Suprapubic skin (tissue), 3 donors: ENCODE measurements at regions not wholly inside any gene's neighbourhood (a gene's known extent, or its start where the extent isn't known, plus 50 kb on each side); places are given as distances from the start of the nearest gene placed in this dataset.

ENCODE experiments used
- EP300 ChIP-seq: sonication (generic); formaldehyde crosslinking; IDR thresholded peaks from one replicate; pipeline ENCODE4 v1.6.1; 2017; ENCODE audit warnings: antibody characterized with exemption
- POLR2A ChIP-seq, 2 donors: fragments of 450-650 bp; IDR thresholded peaks; one replicate each; pipeline ENCODE4 v1.6.1; 2017; ENCODE audit warnings: antibody characterized with exemption in 2 of 2, mild to moderate bottlenecking in 2 of 2, moderate library complexity in 2 of 2
- TF ChIP-seq, protein P1 (sequence below), 2 donors: fragments of 200-600 bp in 1 of 2; fragments of 450-650 bp in 1 of 2; sonication (generic) in 1 of 2; IDR thresholded peaks; one replicate each; pipeline ENCODE4 v1.5.1; 2016 to 2019; ENCODE audit warnings: antibody characterized with exemption in 2 of 2, mild to moderate bottlenecking in 1 of 2, moderate library complexity in 1 of 2

GRCh38 chr6:112903361-112903760 lies 556.2 kb downstream of the RFPL4B start:
- TF ChIP-seq, protein P1, sequence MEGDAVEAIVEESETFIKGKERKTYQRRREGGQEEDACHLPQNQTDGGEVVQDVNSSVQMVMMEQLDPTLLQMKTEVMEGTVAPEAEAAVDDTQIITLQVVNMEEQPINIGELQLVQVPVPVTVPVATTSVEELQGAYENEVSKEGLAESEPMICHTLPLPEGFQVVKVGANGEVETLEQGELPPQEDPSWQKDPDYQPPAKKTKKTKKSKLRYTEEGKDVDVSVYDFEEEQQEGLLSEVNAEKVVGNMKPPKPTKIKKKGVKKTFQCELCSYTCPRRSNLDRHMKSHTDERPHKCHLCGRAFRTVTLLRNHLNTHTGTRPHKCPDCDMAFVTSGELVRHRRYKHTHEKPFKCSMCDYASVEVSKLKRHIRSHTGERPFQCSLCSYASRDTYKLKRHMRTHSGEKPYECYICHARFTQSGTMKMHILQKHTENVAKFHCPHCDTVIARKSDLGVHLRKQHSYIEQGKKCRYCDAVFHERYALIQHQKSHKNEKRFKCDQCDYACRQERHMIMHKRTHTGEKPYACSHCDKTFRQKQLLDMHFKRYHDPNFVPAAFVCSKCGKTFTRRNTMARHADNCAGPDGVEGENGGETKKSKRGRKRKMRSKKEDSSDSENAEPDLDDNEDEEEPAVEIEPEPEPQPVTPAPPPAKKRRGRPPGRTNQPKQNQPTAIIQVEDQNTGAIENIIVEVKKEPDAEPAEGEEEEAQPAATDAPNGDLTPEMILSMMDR (IDR thresholded peaks at IDR 0.05): no peak
- no peak for TF ChIP-seq POLR2A (IDR thresholded peaks at IDR 0.05)
- no peak for TF ChIP-seq EP300
